ENCODE measurements at regions not wholly inside any gene's neighbourhood (a gene's known extent, or its start where the extent isn't known, plus 50 kb on each side); places are given as distances from the start of the nearest gene placed in this dataset.
"Not testable (repeated sequence)": the region's sequence is repeated elsewhere in the genome, so short reads cannot be mapped to it uniquely, and the experiment has no call there.

DNA sequence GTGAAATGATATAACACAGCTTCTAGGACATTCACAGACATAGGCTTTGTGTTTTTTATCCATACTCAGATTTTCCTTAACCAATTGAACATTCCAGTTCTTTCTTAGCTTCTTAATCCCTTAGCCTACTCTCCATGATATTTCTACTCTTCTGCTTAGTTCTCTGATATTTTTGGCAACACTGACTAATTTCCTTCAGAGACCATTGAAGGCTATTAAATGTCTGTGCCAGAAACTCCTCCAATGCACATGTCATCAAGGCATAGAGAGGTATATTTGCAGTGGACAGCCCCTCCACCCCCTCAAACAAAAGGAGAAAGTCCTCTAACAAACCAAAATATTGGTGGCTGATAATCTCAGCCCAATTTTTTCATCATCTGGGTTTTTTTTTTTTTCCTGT lies 105.9 kb upstream of the TSC22D2 start:
- DNase-seq (ENCODE audit: low read depth in 2 of 2): no peak

DNA sequence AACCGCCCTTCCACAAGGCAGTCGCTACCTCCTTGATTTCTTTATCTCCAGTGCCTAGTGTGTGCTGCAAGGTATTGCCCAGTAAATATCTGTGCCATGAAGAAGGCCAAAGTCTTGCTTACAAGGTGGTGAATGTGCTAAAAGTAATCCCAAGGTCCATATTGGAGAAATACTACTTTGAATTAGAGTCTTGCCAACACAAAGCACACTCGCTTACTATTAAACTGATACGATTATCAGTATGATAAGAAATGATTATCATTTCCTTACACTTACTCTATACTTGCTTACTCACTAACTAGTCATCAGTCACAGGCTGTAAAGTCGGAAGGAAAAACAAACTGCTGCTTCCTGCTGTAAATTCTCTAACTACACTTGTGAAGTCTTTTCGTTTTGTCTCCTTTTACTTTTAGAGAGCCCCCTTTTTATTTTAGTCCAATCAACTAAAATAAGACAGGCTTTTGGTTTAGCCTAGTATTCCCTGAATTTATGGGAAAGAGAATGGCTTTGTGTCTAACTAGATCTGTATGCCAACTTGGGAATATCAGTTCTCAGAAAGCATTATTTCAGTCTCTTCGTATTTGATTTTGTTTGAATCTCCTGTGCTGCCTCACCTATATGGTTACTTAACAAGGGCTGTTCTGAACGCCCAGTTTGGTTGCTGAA lies 107.1 kb upstream of the TSC22D2 start:
- no peak for DNase-seq (ENCODE audit: low read depth in 2 of 2)

DNA sequence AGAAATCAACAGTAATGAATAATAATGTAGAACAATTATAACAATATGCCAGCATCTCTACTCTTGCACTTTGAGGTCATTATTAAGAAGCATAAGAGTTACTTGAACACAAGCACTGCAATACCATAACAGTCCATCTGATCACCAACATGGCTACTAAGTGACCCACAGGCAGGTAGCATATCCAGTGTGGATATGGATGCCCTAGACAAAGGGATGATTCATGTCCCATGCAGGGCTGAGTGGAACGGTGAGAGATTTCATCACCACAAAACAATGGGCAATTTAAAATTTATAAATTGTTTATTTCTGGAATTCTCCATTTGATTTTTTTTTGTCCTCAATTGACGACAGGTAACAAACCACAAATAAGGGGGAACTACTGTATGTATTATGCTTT lies 107.7 kb upstream of the TSC22D2 start:
- DNase-seq (ENCODE audit: low read depth in 2 of 2): no peak

DNA sequence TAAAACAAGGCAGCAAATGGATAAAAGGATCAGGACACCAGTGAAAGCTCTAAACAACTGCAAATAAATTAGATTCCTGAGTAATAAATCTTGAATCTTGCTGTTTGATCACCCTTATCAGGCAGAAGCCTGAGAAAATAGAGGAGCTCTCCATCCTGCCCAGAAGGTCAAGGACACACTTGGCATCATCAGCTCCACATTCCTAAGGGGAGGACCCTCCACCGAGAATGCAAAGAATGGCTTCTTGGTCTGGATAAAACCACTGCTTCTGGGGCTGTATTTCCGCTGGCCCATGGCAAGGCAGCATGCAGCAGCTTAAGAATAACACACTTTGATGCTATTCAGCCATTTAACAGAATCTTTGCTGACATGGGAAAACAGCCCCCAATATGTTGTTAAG lies 108.9 kb upstream of the TSC22D2 start:
- DNase-seq (ENCODE audit: low read depth in 2 of 2): no peak

DNA sequence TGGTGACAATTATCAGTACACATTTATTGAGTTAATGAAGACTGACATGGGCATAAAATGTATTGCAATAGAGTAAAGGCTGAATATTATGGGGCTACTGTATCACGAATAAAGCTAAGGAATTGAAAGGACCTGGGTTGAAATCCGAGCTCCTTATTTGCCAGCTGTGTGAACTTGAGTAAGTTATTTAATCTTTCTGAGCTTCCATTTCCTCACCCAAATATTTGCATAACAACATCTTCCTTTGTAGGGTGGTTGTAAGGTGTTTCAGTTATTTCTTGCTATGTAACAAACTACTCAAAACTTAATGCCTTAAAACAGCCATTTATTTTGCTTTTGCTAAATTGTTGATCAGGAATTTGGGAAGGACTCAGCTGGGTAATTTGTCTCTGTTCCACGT lies 111.1 kb upstream of the TSC22D2 start:
- no peak for DNase-seq (ENCODE audit: low read depth in 2 of 2)

DNA sequence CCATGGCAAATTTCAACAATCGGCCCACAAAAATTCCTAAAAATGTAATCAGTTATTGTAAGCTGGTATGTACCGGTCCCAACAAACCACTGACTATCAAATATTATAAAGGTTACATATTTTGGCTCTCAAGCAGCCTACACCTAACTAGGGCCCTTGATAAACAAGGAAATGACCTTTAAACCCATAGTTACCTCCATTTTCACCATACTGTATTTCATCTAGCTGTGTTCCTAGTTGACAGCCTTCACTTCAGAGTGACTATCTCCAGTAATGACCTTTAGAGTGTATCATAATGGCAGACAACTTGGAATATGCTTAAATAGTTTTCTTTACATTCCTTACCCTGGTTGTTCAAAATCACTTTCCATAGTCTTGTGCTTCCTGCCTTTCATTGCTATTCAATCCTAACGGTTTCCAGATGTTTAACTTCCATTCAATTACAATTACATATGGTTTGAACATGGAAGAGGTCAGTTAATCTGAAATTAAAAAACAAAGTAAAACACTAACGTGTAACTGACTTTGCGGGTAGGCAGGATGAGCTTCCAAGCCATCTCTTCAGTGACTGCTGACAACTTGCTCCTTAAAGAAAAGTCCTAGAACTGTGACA lies 111.9 kb upstream of the TSC22D2 start:
- no peak for DNase-seq (ENCODE audit: low read depth in 2 of 2)

DNA sequence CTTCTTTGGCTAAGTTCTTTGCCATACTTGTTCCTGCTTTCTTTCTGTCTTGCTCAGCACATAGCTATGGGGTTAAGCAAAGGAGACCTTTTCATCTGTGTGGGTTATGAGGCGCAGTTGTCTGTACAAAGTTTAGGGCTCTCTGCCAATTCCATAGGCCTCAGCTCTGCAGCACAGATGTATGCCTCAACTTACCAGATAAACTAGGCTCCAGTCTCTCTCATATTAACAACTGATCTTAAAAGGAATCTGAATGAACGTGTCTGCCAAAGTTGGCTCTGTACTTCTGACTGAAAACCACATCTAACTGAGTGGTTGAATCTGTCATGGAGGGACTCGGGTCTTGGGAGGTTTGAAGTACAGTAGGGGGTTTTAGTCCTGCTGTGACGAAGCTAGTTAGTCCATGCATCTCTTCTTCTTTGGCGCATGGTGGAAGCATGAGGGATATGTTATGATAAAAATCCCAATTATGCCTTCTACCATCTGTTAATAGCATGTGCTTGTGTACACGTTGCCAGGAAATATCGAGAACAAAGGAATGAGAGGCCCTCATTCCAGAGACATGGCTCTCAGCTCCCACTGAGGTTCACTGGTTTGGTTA lies 114.6 kb upstream of the TSC22D2 start:
- no peak for DNase-seq (ENCODE audit: low read depth in 2 of 2)

DNA sequence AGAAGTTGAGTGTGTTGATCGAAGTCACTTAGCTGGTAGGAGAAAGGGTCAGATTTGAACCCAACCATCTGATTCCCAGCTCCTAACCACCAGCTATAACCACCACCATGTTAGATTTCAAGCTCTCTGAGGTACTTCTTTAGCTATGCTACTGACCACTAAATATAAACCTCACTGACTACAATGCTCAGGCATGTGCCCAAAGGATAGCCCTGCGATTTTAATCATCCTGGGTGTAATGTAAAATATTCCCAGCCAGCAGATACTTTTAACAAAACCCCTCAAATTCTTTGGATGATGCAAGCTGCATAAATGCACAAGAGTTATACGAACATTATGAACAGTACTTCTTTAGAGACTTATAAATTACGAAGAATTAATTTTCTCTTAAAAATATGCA lies 115.2 kb upstream of the TSC22D2 start:
- no peak for DNase-seq (ENCODE audit: low read depth in 2 of 2)

DNA sequence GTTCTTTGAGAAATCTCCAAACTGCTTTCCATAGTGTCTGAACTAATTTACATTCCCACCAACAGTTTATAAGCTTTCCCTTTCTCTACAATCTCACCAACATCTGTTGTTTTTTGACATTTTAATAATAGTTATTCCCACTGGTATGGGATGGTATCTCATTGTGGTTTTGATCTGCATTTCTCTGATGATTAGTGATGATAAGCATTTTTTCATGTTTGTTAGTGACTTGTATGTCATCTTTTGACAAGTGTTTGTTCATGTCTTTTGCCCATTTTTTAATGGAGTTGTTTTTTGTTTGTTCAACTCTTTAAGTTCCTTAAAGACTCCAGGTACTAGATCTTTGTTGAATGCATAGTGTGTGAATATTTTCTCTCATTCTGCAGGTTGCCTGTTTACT lies 116.6 kb upstream of the TSC22D2 start:
- DNase-seq (ENCODE audit: low read depth in 2 of 2): no peak

DNA sequence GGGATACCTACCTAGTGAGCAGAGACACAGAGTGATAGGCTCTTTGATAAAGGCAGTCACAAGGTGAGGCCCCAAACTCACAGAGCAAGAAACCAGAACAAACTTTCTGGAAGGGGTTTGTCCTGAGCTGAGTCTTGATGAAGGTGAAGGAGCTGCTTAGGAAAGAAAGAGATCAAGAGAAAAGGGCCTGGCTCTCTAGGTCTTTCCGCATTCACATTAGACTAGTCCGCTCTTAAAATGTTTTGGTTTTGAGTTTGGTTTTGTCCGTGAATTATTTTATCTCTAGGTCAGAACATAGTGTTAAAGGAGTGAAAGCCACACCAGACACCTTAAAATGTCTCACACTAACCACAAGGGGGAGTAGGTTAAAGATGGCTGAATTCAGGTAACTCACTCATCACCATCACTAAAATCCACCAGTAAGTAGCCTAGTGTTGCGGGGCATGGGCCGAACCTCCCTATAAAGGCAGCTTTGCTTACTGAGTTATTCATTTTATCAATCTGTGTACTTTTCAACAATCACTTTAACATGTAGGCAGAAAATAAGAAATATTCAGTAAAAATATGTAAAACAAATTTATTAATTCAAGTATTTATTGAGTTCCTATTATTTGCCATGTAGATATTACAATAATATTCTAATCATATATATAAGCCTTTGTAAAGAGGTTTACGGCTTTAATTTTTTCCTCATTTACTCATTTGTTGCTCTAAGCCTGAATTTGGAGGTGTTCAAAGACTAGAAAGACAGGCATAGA lies 121.5 kb upstream of the TSC22D2 start:
- no peak for DNase-seq (ENCODE audit: low read depth in 2 of 2)

DNA sequence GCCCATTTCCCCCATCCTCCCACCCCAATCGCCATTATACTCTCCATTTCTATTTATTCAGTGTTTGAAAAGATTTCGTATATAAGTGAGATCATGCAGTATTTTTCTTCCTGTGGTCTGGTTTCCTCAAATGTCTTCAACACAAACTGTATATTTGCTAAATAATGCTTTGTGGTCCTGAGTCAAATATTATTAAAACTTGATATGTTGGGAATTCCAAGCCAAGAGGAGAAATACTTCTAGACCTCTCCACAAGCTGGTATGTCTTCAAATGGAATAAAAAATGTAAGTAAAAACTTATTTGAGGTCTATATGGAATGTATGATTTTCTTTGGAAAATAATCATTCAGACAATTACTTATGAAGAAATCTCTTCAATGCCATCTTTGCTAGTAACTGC lies 122.5 kb upstream of the TSC22D2 start:
- DNase-seq (ENCODE audit: low read depth in 2 of 2): no peak

DNA sequence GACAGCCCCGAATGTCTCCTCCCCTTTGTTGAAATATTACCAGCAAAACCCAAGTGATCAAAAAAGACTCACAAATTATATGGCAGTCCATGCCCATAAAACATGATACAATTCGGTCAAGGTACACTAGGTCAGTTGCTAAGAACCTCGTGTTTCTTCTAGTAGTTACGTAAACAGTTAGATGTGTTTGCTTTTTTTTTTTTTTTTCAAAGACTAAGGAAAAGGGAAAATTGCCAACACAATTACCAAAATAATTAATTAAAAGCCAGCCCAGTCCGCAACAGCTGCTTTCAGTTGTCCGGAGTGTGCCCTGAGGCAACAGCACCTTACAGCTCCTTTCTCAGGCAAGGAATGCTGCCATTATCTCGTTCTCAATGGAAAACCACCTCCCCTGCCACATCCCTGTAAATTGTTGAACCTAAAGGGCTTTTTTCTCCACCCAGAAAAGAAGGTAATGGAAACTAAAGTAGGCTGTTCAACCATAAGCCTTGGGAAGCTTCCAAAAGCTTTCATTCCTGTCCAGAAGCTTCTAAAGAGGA lies 129.2 kb upstream of the TSC22D2 start:
- DNase-seq (ENCODE audit: low read depth in 2 of 2): no peak

DNA sequence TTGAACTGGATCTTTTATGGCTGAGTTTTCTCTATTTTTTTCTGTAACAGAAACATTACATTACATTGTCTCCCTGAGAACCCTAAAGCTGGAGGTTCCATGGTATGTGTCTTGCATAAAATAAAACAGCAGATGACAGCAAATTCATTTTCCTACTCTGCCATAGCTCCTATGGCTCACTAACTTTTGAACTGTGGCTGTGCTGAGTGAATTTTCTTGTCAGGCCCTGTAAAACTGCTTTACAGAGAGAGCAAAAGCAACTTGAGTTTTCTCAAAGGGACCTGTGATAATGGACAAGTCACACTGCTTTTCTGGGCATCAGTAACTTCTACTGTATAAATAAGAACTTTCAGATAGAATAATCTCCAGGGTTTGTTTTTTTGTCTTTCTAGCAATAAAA lies 129.9 kb upstream of the TSC22D2 start:
- no peak for DNase-seq (ENCODE audit: low read depth in 2 of 2)

DNA sequence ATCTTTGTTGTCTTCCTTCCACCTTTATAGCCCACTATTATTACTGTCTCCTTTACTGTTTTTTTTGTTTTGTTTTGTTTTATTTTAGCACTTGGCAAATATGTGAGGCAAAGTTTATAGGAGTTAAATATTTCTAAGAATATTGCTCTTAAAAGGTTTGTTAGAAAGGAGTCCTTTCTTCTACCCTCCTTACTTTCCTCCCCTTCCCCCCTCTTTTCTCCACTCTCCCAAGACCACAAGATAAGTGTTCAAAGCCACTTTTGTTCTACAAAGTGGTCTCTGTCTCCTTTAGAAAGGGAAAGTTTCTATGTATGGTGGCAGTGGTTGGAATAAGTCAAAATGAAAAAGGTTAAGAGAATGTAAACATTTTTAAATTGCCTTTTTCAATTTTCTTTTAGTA lies 130.7 kb upstream of the TSC22D2 start:
- DNase-seq (ENCODE audit: low read depth in 2 of 2): no peak

DNA sequence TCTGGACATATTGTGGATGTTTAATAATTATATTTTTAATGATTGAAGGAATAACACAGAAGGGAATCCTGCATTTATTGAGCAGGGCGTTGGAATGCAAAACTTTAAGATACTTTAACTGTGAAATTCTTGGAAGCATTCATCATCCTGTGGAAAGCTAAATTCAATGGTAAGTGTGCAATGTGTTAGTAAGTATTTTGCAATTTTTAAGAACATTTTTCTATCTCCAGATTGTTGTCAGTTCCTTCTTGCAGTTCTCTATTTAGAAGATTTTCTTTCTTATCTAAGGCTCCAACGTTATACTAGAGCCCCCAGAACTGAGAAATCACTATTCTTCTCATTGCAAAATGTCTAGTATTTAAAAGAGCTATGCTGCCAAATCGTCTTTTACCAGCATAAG lies 132.2 kb upstream of the TSC22D2 start:
- no peak for DNase-seq (ENCODE audit: low read depth in 2 of 2)

DNA sequence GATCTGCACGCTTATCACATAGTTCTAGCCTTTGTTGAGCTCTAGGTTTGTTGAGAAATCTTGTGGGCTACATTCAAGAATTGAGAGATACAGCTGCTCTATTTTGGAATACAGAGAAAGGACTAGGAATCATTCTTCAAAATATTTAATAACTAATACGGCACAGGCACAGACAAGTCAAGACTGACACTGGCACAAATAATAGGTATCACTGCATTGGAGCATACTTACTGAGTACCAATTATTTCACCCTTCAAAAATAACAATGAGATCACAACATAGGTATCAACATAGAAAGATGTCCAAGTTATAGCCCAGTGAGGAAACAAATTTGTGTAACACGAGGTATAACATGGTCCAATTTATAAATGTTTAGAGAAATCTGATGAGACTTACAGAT lies 133.7 kb upstream of the TSC22D2 start:
- no peak for DNase-seq (ENCODE audit: low read depth in 2 of 2)

DNA sequence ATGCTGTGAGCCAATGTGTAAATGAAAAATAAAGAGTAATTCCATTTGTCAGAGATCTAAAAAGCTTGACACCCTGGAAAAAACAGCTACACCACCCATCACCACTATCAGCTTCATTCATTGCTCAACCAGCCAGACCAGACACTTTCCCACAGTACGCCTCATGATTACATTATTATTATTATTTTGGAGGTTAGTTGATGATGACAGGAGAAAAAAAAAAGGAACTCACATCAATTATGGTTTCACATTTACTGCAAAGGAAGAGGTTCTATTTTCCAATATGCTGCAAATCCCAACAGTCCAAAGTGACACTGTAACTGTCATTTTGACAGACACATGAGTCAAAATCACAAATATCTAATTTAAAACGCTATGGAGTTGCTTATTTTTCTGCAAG lies 134.7 kb upstream of the TSC22D2 start:
- DNase-seq (ENCODE audit: low read depth in 2 of 2): no peak

DNA sequence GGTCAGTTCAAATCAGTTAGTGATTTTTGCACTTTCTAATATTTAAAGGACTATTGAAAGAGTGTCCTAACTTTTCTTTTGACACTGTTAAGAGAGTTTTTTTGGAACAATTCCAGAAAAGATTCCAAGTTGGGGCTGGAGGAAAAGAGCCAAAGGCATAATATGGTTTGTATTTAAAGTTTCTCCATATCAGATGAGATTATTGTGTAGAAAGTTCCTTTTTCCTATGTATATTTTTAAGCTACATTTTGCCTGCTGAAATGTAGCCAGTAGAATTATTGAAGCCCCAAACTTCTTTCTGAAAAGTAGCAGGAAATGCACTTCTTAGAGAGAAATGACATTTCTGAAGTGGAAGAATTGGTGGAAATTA lies 136.5 kb upstream of the TSC22D2 start:
- DNase-seq (ENCODE audit: low read depth in 2 of 2): no peak

DNA sequence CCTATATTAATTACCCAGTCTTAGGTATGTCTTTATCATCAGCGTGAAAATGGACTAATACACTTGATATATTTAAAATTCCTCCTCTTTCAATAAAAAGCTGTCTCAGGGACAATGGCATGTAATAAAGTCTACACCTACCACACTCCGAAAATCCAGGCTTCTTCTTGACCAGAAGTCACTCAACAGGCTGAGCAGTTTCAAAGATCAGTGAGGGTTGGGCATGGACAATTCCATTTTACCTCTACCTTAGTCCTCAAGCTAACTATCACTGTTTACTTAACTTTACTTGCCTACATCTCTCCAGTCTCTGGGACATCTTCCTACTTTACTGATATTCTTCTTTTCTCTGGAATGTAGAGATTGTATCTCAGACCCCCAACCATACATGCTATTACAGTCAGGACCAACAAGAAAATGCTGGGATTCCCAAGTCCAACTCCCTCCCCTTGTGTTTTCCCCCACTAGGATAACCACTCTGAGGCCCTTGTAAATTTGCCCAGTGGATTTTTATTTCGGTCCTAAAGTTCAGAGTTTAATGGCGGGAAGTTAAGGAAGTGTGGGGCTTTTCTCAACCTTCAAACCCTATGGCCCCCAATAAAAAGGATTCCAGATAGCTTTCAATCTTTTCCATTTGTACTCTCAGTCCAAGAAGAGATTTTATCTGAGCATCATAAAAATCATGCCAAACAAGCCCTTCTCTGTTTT lies 137.1 kb upstream of the TSC22D2 start:
- DNase-seq (ENCODE audit: low read depth in 2 of 2): no peak

DNA sequence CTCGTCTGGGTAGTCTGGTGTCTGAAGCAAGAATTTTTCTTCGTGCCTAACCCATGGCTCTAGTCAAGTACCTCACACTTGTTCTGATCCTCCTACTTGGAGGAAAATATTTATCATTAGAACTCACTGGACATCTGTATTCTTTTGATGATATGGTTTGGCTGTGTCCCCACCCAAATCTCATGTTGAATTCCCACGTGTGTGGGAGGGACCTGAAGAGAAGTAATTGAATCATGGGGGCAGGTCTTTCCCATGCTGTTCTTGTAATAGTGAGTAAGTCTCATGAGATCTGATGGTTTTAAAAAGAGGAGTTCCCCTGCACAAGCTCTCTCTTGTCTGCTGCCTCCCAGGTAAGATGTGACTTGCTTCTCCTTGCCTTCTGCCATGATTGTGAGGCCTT lies 137.7 kb upstream of the TSC22D2 start:
- not testable (repeated sequence) for DNase-seq (ENCODE audit: low read depth in 2 of 2)

DNA sequence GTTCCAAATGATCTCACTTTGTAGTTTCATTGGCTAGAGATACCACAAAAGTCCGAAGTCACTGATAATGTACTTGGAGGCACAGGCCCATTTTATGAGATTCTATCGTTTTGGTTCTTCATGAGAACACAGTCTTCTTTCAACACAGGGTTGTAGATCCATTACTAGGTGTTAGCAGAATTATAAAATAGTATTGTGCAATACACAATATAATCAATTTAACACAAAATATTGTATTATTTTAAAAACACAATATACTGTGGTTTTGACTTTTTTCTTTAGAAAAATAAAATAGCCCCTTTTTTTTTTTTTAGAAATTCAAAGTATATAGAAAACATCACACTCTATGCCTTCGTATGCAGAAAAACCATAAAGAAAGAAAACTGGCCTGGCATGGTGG lies 138.6 kb upstream of the TSC22D2 start:
- no peak for DNase-seq (ENCODE audit: low read depth in 2 of 2)

All from stimulated activated CD8-positive, alpha-beta memory T cell treated with anti-CD3 and anti-CD28 coated beads, Interleukin-15, amount 100 ng/mL, for 48 hours (primary cell).